Endothelial cell (in vitro differentiated cells): ENCODE measurements at regions not wholly inside any gene's neighbourhood (a gene's known extent, or its start where the extent isn't known, plus 50 kb on each side); places are given as distances from the start of the nearest gene placed in this dataset.

Source experiments
- DNase-seq: peaks from one replicate; pipeline ENCODE4 v3.0.0; 2021; ENCODE audit warnings: low spot score
- H3K27ac Mint-ChIP-seq: one replicate; pipeline ENCODE4 v1.8.0; 2021; ENCODE audit warnings: mixed read lengths, inconsistent platforms; ENCODE audit not compliant: unreplicated experiment
- H3K27me3 Mint-ChIP-seq: one replicate; pipeline ENCODE4 v1.8.0; 2021; ENCODE audit warnings: mild to moderate bottlenecking, moderate library complexity, mixed read lengths, inconsistent platforms; ENCODE audit not compliant: unreplicated experiment
- H3K36me3 Mint-ChIP-seq: one replicate; pipeline ENCODE4 v1.8.0; 2021; ENCODE audit warnings: mild to moderate bottlenecking, low read depth, mixed read lengths, inconsistent platforms; ENCODE audit not compliant: unreplicated experiment
- H3K4me1 Mint-ChIP-seq: one replicate; pipeline ENCODE4 v1.8.0; 2021; ENCODE audit warnings: mild to moderate bottlenecking, mixed read lengths, inconsistent platforms; ENCODE audit not compliant: unreplicated experiment
- H3K4me3 Mint-ChIP-seq: one replicate; pipeline ENCODE4 v1.8.0; 2021; ENCODE audit warnings: mild to moderate bottlenecking, mixed read lengths, inconsistent platforms; ENCODE audit not compliant: unreplicated experiment
- H3K9me3 Mint-ChIP-seq: one replicate; pipeline ENCODE4 v1.8.0; 2021; ENCODE audit warnings: mixed read lengths, inconsistent platforms; ENCODE audit not compliant: unreplicated experiment
- CTCF ChIP-seq: fragments of 200-600 bp; sonication (generic); IDR thresholded peaks from one replicate; pipeline ENCODE4 v1.5.0; 2021; ENCODE audit warnings: antibody characterized with exemption; ENCODE audit not compliant: unreplicated experiment

DNA sequence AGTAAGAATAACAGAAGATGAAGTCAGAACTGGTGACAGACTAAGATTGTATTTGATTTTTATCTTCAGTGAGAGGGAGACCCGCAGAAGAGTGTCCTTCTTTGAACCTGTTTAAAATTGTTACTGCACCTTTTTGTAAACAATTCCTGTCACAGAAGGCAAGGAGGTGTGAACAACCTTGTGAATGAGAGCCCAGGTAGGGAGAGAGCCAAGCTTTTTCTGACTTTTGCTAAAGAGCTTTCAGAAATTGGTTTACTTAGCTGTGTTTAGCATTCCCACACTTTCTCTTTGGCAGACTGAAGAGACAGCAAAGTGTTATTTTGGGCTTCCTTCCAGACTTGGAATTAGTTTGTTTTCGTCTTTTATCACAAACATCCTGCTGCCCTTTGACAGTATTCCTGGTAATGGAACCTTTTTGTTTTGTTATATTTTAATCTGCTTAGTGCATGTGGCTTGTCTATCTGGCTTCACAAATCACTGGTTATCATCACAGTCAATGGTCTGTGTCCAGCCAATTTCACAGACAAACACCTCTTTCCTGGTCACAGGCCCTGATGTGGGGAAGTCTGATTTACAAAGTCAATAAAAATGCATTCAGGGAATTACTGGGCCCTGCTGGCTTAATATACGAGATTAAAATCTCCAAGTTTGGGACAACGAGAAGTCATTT is 85.7 kb upstream of the HS3ST2 start:
- no peak for TF ChIP-seq CTCF
- no peaks in the 10 kb centered on the region for H3K27me3 Mint-ChIP-seq
- H3K27ac Mint-ChIP-seq: no peak overlapping the region
- H3K4me1 Mint-ChIP-seq: peaks cover 6% of the 10 kb centered on the region
- no peak for DNase-seq
- H3K36me3 Mint-ChIP-seq: no peaks in the 10 kb centered on the region
- no peak overlapping the region for H3K4me3 Mint-ChIP-seq
- no peaks in the 10 kb centered on the region for H3K9me3 Mint-ChIP-seq

DNA sequence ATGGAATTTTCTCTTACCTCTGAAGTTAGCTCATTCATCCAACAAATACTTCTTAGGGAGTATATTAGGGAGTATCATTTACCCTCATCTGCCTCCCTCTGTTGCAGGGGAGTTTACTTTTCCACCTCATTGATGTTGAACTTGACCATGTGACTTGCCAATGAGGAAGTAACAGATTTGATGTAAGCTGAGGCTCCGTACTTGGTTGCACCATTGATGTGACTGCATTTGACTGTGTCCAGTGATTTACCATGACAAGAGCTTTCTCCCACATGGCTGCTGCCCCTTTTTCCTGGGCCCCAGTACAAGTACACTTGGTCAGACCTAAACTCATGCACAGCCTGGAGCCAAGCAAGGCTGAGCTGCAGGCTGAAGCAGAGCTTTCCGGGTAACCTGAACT is 81.6 kb upstream of the HS3ST2 start:
- DNase-seq: no peak
- TF ChIP-seq CTCF: no peak
- Mint-ChIP-seq H3K27ac (no peak overlapping the region), H3K27me3 (peaks cover 3% of the 10 kb centered on the region), H3K4me3 (no peak overlapping the region), H3K36me3 (no peaks in the 10 kb centered on the region), H3K9me3 (no peaks in the 10 kb centered on the region), H3K4me1 (peaks cover 6% of the 10 kb centered on the region)

- Mint-ChIP-seq H3K4me3 (no peak overlapping the region), H3K4me1 (peaks cover 4% of the 10 kb centered on the region), H3K27ac (no peak overlapping the region), H3K9me3 (no peaks in the 10 kb centered on the region), H3K27me3 (peaks cover 3% of the 10 kb centered on the region), H3K36me3 (no peaks in the 10 kb centered on the region)
- no peak for DNase-seq
- TF ChIP-seq CTCF: no peak
These were observed 81.0 kb upstream of the HS3ST2 start for GRCh38 chr16:22732959-22733358.

- no peaks in the 10 kb centered on the region for H3K4me1 Mint-ChIP-seq
- peaks cover 3% of the 10 kb centered on the region for H3K27me3 Mint-ChIP-seq
- H3K36me3 Mint-ChIP-seq: no peaks in the 10 kb centered on the region
- no peaks in the 10 kb centered on the region for H3K9me3 Mint-ChIP-seq
- no peak for DNase-seq
- no peak for TF ChIP-seq CTCF
- H3K27ac Mint-ChIP-seq: no peak overlapping the region
- no peak overlapping the region for H3K4me3 Mint-ChIP-seq
These were observed 79.6 kb upstream of the HS3ST2 start for GRCh38 chr16:22734368-22734767.

- Mint-ChIP-seq H3K4me3 (no peak overlapping the region), H3K27me3 (peaks cover 3% of the 10 kb centered on the region), H3K4me1 (no peaks in the 10 kb centered on the region), H3K9me3 (no peaks in the 10 kb centered on the region), H3K27ac (no peak overlapping the region), H3K36me3 (no peaks in the 10 kb centered on the region)
- no peak for TF ChIP-seq CTCF
- DNase-seq: no peak
These were observed 77.2 kb upstream of the HS3ST2 start for GRCh38 chr16:22736791-22737190.
